GM23338 (cell line): ENCODE measurements at regions not wholly inside any gene's neighbourhood (a gene's known extent, or its start where the extent isn't known, plus 50 kb on each side); places are given as distances from the start of the nearest gene placed in this dataset.
A peak's percentile ranks its signal among the peaks of the same experiment; 100 is the strongest.

Source experiments
- ATAC-seq: fragments of 200-7000 bp; cut with Tn5 transposase; 3 replicates; pipeline ENCODE4 v1.9.1; 2020
- DNase-seq: peaks from one replicate; pipeline ENCODE4 v3.0.0-alpha.2; 2015; ENCODE audit warnings: low spot score
- H2AFZ ChIP-seq: fragments of 200-600 bp; sonication (generic); 2 replicates; pipeline ENCODE4 v1.8.0; 2016; ENCODE audit warnings: antibody characterized with exemption, mild to moderate bottlenecking, moderate library complexity
- H3F3A ChIP-seq: fragments of 200-600 bp; sonication (generic); replicated peaks from 2 replicates; pipeline ENCODE4 v1.8.0; 2017; ENCODE audit warnings: antibody characterized with exemption, mixed run types, low read depth
- H3K27ac ChIP-seq: fragments of 200-600 bp; sonication (generic); 2 replicates; pipeline ENCODE4 v1.6.1; 2016; ENCODE audit warnings: low read depth
- H3K27me3 ChIP-seq: fragments of 200-600 bp; sonication (generic); 2 replicates; pipeline ENCODE4 v1.8.0; 2016; ENCODE audit warnings: mild to moderate bottlenecking, mixed run types, moderate library complexity; ENCODE audit not compliant: insufficient read depth
- H3K36me3 ChIP-seq: fragments of 200-600 bp; sonication (generic); 2 replicates; pipeline ENCODE4 v1.8.0; 2016; ENCODE audit warnings: mild to moderate bottlenecking; ENCODE audit not compliant: insufficient read depth
- H3K4me1 ChIP-seq: fragments of 200-600 bp; sonication (generic); 2 replicates; pipeline ENCODE4 v1.8.0; 2016; ENCODE audit warnings: mild to moderate bottlenecking, moderate library complexity; ENCODE audit not compliant: insufficient read depth
- H3K4me2 ChIP-seq: fragments of 200-600 bp; sonication (generic); 2 replicates; pipeline ENCODE4 v1.7.1; 2017; ENCODE audit warnings: mixed run types
- H3K4me3 ChIP-seq: fragments of 200-600 bp; sonication (generic); 2 replicates; pipeline ENCODE4 v1.6.1; 2016; ENCODE audit warnings: mixed run types
- H3K79me2 ChIP-seq: fragments of 200-600 bp; sonication (generic); replicated peaks from 2 replicates; pipeline ENCODE4 v1.8.0; 2017; ENCODE audit warnings: mild to moderate bottlenecking; ENCODE audit not compliant: insufficient read depth
- H3K9me2 ChIP-seq: fragments of 200-600 bp; sonication (generic); 2 replicates; pipeline ENCODE4 v1.8.0; 2017; ENCODE audit not compliant: insufficient read depth
- H4K20me1 ChIP-seq: fragments of 200-600 bp; sonication (generic); replicated peaks from 2 replicates; pipeline ENCODE4 v1.8.0; 2017; ENCODE audit warnings: mild to moderate bottlenecking; ENCODE audit not compliant: insufficient read depth
- H3K27ac Mint-ChIP-seq: 2 replicates; pipeline ENCODE4 v1.8.0; 2020; ENCODE audit warnings: inconsistent platforms, mild to moderate bottlenecking, moderate library complexity, mixed read lengths
- H3K27me3 Mint-ChIP-seq: 3 replicates; pipeline ENCODE4 v1.8.0; 2022; ENCODE audit warnings: low read depth, mild to moderate bottlenecking, moderate library complexity, mixed read lengths, inconsistent platforms; ENCODE audit not compliant: insufficient read depth, poor library complexity
- H3K36me3 Mint-ChIP-seq: 3 replicates; pipeline ENCODE4 v1.8.0; 2021; ENCODE audit warnings: low read depth, mild to moderate bottlenecking, inconsistent platforms, moderate library complexity, mixed read lengths
- H3K4me1 Mint-ChIP-seq: 3 replicates; pipeline ENCODE4 v1.8.0; 2020; ENCODE audit warnings: mild to moderate bottlenecking, inconsistent platforms, mixed read lengths
- H3K4me3 Mint-ChIP-seq: 3 replicates; pipeline ENCODE4 v1.8.0; 2021; ENCODE audit warnings: moderate library complexity, mild to moderate bottlenecking, inconsistent platforms, mixed read lengths
- H3K9me3 Mint-ChIP-seq: 3 replicates; pipeline ENCODE4 v1.8.0; 2020; ENCODE audit warnings: moderate library complexity, mild to moderate bottlenecking, inconsistent platforms, mixed read lengths
- CREB1 ChIP-seq: fragments of 250-450 bp; sonication (Bioruptor Pico); IDR thresholded peaks from 2 replicates; pipeline ENCODE4 v1.5.0; 2020; ENCODE audit warnings: low read depth, mild to moderate bottlenecking, moderate library complexity
- EZH2 ChIP-seq: fragments of 200-600 bp; sonication (generic); IDR thresholded peaks from one replicate; pipeline ENCODE4 v1.8.0; 2017; ENCODE audit warnings: antibody characterized with exemption, mild to moderate bottlenecking, low read depth; ENCODE audit not compliant: unreplicated experiment
- EZH2phosphoT487 ChIP-seq: fragments of 200-600 bp; sonication (generic); IDR thresholded peaks from one replicate; pipeline ENCODE4 v1.8.1; 2018; ENCODE audit warnings: antibody characterized with exemption; ENCODE audit not compliant: unreplicated experiment
- JUNB ChIP-seq: IDR thresholded peaks from one replicate; pipeline ENCODE4 v1.6.1; 2016; ENCODE audit warnings: antibody characterized with exemption; ENCODE audit not compliant: unreplicated experiment
- NANOG ChIP-seq: IDR thresholded peaks from 2 replicates; pipeline ENCODE4 v1.6.1; 2016; ENCODE audit warnings: antibody characterized with exemption, borderline replicate concordance
- POLR2AphosphoS5 ChIP-seq: IDR thresholded peaks from 2 replicates; pipeline ENCODE4 v1.6.1; 2016; ENCODE audit warnings: antibody characterized with exemption, low read depth
- REST ChIP-seq: IDR thresholded peaks from one replicate; pipeline ENCODE4 v1.6.1; 2018; ENCODE audit warnings: antibody characterized with exemption; ENCODE audit not compliant: unreplicated experiment
- STAT1 ChIP-seq: IDR thresholded peaks from one replicate; pipeline ENCODE4 v1.6.1; 2016; ENCODE audit warnings: antibody characterized with exemption; ENCODE audit not compliant: unreplicated experiment
- ZNF114 ChIP-seq: fragments of 250-450 bp; sonication (Bioruptor Pico); IDR thresholded peaks from 2 replicates; pipeline ENCODE4 v1.5.0; 2020; ENCODE audit warnings: mild to moderate bottlenecking, moderate library complexity
- ZNF331 ChIP-seq: fragments of 250-450 bp; sonication (Bioruptor Pico); IDR thresholded peaks from 2 replicates; pipeline ENCODE4 v1.5.0; 2020; ENCODE audit warnings: low read depth, mild to moderate bottlenecking, moderate library complexity
- TF ChIP-seq, protein P1 (sequence below), 2 experiments: fragments of 200-600 bp in 1 of 2; sonication (generic) in 1 of 2; conservative IDR thresholded peaks; 2 replicates each; pipeline versions ENCODE4 v1.5.1 to v1.6.1; 2016 to 2017; ENCODE audit warnings: antibody characterized with exemption in 2 of 2, low read depth in 2 of 2, mild to moderate bottlenecking in 2 of 2, moderate library complexity in 1 of 2
- TF ChIP-seq, protein P2 (sequence below): fragments of 250-450 bp; sonication (Bioruptor Pico); IDR thresholded peaks from 2 replicates; pipeline ENCODE4 v1.5.0; 2020; ENCODE audit warnings: mild to moderate bottlenecking, moderate library complexity
- TF ChIP-seq, protein P3 (sequence below): IDR thresholded peaks from 2 replicates; pipeline ENCODE4 v1.6.1; 2016; ENCODE audit warnings: antibody characterized with exemption

DNA sequence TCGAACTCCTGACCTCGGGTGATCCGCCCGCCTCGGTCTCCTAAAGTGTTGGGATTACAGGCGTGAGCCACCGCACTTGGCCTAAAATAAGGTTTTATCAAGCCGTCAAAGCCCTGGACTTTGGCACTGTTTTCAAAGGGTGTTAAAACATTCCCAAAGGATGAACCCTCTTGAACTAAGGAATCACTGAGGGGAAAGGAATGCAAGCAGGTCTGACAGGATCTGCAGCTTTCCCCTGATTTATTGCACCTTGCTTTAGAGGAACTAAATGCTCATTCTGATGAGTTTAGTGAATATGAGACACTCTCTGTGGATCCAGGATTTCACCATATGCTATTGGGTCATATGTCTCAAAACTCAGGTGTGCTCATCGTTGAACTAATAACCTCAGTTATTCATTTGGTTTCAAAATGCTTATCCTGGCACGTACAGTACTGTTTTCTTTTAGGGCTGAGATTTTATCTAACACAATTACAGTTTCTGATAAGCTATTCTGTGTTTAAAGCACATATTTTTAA lies 63.0 kb upstream of the TSC22D2 start:
- no peak for TF ChIP-seq NANOG
- no peak for TF ChIP-seq EZH2phosphoT487
- TF ChIP-seq REST = no peak
- no peak for TF ChIP-seq ZNF331 (CRISPR knock-in tag)
- no peak for TF ChIP-seq EZH2
- TF ChIP-seq, protein P1, sequence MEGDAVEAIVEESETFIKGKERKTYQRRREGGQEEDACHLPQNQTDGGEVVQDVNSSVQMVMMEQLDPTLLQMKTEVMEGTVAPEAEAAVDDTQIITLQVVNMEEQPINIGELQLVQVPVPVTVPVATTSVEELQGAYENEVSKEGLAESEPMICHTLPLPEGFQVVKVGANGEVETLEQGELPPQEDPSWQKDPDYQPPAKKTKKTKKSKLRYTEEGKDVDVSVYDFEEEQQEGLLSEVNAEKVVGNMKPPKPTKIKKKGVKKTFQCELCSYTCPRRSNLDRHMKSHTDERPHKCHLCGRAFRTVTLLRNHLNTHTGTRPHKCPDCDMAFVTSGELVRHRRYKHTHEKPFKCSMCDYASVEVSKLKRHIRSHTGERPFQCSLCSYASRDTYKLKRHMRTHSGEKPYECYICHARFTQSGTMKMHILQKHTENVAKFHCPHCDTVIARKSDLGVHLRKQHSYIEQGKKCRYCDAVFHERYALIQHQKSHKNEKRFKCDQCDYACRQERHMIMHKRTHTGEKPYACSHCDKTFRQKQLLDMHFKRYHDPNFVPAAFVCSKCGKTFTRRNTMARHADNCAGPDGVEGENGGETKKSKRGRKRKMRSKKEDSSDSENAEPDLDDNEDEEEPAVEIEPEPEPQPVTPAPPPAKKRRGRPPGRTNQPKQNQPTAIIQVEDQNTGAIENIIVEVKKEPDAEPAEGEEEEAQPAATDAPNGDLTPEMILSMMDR (conservative IDR thresholded peaks at IDR 0.05; ENCODE audit: low read depth in 2 of 2) = no peak
- TF ChIP-seq STAT1 = no peak
- no peak for TF ChIP-seq ZNF114 (CRISPR knock-in tag)
- TF ChIP-seq, protein P2, sequence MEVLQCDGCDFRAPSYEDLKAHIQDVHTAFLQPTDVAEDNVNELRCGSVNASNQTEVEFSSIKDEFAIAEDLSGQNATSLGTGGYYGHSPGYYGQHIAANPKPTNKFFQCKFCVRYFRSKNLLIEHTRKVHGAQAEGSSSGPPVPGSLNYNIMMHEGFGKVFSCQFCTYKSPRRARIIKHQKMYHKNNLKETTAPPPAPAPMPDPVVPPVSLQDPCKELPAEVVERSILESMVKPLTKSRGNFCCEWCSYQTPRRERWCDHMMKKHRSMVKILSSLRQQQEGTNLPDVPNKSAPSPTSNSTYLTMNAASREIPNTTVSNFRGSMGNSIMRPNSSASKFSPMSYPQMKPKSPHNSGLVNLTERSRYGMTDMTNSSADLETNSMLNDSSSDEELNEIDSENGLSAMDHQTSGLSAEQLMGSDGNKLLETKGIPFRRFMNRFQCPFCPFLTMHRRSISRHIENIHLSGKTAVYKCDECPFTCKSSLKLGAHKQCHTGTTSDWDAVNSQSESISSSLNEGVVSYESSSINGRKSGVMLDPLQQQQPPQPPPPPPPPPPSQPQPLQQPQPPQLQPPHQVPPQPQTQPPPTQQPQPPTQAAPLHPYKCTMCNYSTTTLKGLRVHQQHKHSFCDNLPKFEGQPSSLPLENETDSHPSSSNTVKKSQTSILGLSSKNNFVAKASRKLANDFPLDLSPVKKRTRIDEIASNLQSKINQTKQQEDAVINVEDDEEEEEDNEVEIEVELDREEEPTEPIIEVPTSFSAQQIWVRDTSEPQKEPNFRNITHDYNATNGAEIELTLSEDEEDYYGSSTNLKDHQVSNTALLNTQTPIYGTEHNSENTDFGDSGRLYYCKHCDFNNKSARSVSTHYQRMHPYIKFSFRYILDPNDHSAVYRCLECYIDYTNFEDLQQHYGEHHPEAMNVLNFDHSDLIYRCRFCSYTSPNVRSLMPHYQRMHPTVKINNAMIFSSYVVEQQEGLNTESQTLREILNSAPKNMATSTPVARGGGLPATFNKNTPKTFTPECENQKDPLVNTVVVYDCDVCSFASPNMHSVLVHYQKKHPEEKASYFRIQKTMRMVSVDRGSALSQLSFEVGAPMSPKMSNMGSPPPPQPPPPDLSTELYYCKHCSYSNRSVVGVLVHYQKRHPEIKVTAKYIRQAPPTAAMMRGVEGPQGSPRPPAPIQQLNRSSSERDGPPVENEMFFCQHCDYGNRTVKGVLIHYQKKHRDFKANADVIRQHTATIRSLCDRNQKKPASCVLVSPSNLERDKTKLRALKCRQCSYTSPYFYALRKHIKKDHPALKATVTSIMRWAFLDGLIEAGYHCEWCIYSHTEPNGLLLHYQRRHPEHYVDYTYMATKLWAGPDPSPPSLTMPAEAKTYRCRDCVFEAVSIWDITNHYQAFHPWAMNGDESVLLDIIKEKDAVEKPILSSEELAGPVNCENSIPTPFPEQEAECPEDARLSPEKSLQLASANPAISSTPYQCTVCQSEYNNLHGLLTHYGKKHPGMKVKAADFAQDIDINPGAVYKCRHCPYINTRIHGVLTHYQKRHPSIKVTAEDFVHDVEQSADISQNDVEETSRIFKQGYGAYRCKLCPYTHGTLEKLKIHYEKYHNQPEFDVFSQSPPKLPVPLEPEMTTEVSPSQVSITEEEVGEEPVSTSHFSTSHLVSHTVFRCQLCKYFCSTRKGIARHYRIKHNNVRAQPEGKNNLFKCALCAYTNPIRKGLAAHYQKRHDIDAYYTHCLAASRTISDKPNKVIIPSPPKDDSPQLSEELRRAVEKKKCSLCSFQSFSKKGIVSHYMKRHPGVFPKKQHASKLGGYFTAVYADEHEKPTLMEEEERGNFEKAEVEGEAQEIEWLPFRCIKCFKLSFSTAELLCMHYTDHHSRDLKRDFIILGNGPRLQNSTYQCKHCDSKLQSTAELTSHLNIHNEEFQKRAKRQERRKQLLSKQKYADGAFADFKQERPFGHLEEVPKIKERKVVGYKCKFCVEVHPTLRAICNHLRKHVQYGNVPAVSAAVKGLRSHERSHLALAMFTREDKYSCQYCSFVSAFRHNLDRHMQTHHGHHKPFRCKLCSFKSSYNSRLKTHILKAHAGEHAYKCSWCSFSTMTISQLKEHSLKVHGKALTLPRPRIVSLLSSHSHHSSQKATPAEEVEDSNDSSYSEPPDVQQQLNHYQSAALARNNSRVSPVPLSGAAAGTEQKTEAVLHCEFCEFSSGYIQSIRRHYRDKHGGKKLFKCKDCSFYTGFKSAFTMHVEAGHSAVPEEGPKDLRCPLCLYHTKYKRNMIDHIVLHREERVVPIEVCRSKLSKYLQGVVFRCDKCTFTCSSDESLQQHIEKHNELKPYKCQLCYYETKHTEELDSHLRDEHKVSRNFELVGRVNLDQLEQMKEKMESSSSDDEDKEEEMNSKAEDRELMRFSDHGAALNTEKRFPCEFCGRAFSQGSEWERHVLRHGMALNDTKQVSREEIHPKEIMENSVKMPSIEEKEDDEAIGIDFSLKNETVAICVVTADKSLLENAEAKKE (CRISPR knock-in tag) = no peak
- no peak for TF ChIP-seq JUNB
- TF ChIP-seq POLR2AphosphoS5 = no peak
- TF ChIP-seq CREB1 (CRISPR knock-in tag) = no peak
- TF ChIP-seq, protein P3, sequence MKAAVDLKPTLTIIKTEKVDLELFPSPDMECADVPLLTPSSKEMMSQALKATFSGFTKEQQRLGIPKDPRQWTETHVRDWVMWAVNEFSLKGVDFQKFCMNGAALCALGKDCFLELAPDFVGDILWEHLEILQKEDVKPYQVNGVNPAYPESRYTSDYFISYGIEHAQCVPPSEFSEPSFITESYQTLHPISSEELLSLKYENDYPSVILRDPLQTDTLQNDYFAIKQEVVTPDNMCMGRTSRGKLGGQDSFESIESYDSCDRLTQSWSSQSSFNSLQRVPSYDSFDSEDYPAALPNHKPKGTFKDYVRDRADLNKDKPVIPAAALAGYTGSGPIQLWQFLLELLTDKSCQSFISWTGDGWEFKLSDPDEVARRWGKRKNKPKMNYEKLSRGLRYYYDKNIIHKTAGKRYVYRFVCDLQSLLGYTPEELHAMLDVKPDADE = no peak
- no peaks in the 10 kb centered on the region for H3K36me3 ChIP-seq
- peak overlapping the region; percentile 41 for H3K4me2 ChIP-seq
- Mint-ChIP-seq H3K9me3 (no peaks in the 10 kb centered on the region), H3K36me3 (no peaks in the 10 kb centered on the region), H3K4me1 (peaks cover 51% of the 10 kb centered on the region), H3K27me3 (peaks cover 4% of the 10 kb centered on the region), H3K4me3 (peak overlapping the region; percentile 7; the same call in 1 of the 3 replicates), H3K27ac (peak overlapping the region; percentile 46; the same call in 1 of the 2 replicates)
- no peaks in the 10 kb centered on the region for H3F3A ChIP-seq
- no peaks in the 10 kb centered on the region for H4K20me1 ChIP-seq
- ATAC-seq = peak; percentile 68
- peak; percentile 81 for DNase-seq
- no peaks in the 10 kb centered on the region for H3K27me3 ChIP-seq
- H3K4me3 ChIP-seq = no peak overlapping the region
- no peaks in the 10 kb centered on the region for H3K9me2 ChIP-seq
- peaks cover 36% of the 10 kb centered on the region for H3K4me1 ChIP-seq
- H3K79me2 ChIP-seq = no peaks in the 10 kb centered on the region
- peak overlapping the region; percentile 51; the same call in 1 of the 2 replicates for H3K27ac ChIP-seq
- no peak overlapping the region for H2AFZ ChIP-seq
